Activated naive CD4-positive, alpha-beta T cell treated with anti-CD3 and anti-CD28 coated beads, Interleukin-2, amount 50 U/mL, for 24 hours (primary cell): ENCODE measurements at regions not wholly inside any gene's neighbourhood (a gene's known extent, or its start where the extent isn't known, plus 50 kb on each side); places are given as distances from the start of the nearest gene placed in this dataset.

Source experiments
- H3K27ac Mint-ChIP-seq: one replicate; pipeline ENCODE4 v1.8.0; 2021; ENCODE audit warnings: mild to moderate bottlenecking, mixed read lengths
- H3K27me3 Mint-ChIP-seq: one replicate; pipeline ENCODE4 v1.8.0; 2021; ENCODE audit warnings: mixed read lengths
- H3K36me3 Mint-ChIP-seq: one replicate; pipeline ENCODE4 v1.8.0; 2021; ENCODE audit warnings: mixed read lengths
- H3K4me1 Mint-ChIP-seq: one replicate; pipeline ENCODE4 v1.8.0; 2021; ENCODE audit warnings: mixed read lengths
- H3K4me3 Mint-ChIP-seq: one replicate; pipeline ENCODE4 v1.8.0; 2021; ENCODE audit warnings: mild to moderate bottlenecking, mixed read lengths
- H3K9me3 Mint-ChIP-seq: one replicate; pipeline ENCODE4 v1.8.0; 2021; ENCODE audit warnings: mixed read lengths

GRCh38 chr13:55199134-55199533, 1941.6 kb upstream of the PRR20A start:
- Mint-ChIP-seq H3K36me3 (no peaks in the 10 kb centered on the region), H3K27me3 (no peaks in the 10 kb centered on the region), H3K9me3 (peaks cover 15% of the 10 kb centered on the region), H3K4me1 (no peaks in the 10 kb centered on the region), H3K27ac (no peak overlapping the region), H3K4me3 (no peak overlapping the region)

GRCh38 chr13:55214841-55215345, 1925.8 kb upstream of the PRR20A start:
- H3K4me3 Mint-ChIP-seq: no peak overlapping the region
- no peaks in the 10 kb centered on the region for H3K36me3 Mint-ChIP-seq
- H3K4me1 Mint-ChIP-seq: no peaks in the 10 kb centered on the region
- H3K9me3 Mint-ChIP-seq: peaks cover 6% of the 10 kb centered on the region
- H3K27me3 Mint-ChIP-seq: no peaks in the 10 kb centered on the region
- no peak overlapping the region for H3K27ac Mint-ChIP-seq

- no peak overlapping the region for H3K4me3 Mint-ChIP-seq
- H3K4me1 Mint-ChIP-seq: no peaks in the 10 kb centered on the region
- no peaks in the 10 kb centered on the region for H3K27me3 Mint-ChIP-seq
- H3K27ac Mint-ChIP-seq: no peak overlapping the region
- H3K9me3 Mint-ChIP-seq: no peaks in the 10 kb centered on the region
- H3K36me3 Mint-ChIP-seq: no peaks in the 10 kb centered on the region
Observed at GRCh38 chr13:55219538-55219937, 1921.2 kb upstream of the PRR20A start.

GRCh38 chr13:55229906-55230569, 1910.7 kb upstream of the PRR20A start:
- Mint-ChIP-seq H3K4me1 (no peaks in the 10 kb centered on the region), H3K4me3 (no peak overlapping the region), H3K36me3 (no peaks in the 10 kb centered on the region), H3K27me3 (no peaks in the 10 kb centered on the region), H3K9me3 (peaks cover 11% of the 10 kb centered on the region), H3K27ac (no peak overlapping the region)

GRCh38 chr13:55230570-55230908, 1910.2 kb upstream of the PRR20A start:
- Mint-ChIP-seq H3K27ac (no peak overlapping the region), H3K9me3 (peaks cover 11% of the 10 kb centered on the region), H3K27me3 (no peaks in the 10 kb centered on the region), H3K4me3 (no peak overlapping the region), H3K36me3 (no peaks in the 10 kb centered on the region), H3K4me1 (no peaks in the 10 kb centered on the region)

- Mint-ChIP-seq H3K4me1 (no peaks in the 10 kb centered on the region), H3K4me3 (no peak overlapping the region), H3K27ac (no peak overlapping the region), H3K9me3 (peaks cover 2% of the 10 kb centered on the region), H3K36me3 (no peaks in the 10 kb centered on the region), H3K27me3 (no peaks in the 10 kb centered on the region)
Observed at GRCh38 chr13:55234311-55234710, 1906.4 kb upstream of the PRR20A start.

GRCh38 chr13:55245005-55245644, 1895.6 kb upstream of the PRR20A start:
- Mint-ChIP-seq H3K4me3 (no peak overlapping the region), H3K9me3 (peaks cover 22% of the 10 kb centered on the region), H3K4me1 (no peaks in the 10 kb centered on the region), H3K36me3 (no peaks in the 10 kb centered on the region), H3K27ac (no peak overlapping the region), H3K27me3 (no peaks in the 10 kb centered on the region)

- Mint-ChIP-seq H3K27me3 (no peaks in the 10 kb centered on the region), H3K9me3 (peaks cover 24% of the 10 kb centered on the region), H3K4me3 (no peak overlapping the region), H3K36me3 (no peaks in the 10 kb centered on the region), H3K27ac (no peak overlapping the region), H3K4me1 (no peaks in the 10 kb centered on the region)
Observed at GRCh38 chr13:55255236-55255635, 1885.5 kb upstream of the PRR20A start.

GRCh38 chr13:55263045-55263444, 1877.7 kb upstream of the PRR20A start:
- H3K4me3 Mint-ChIP-seq: no peak overlapping the region
- H3K36me3 Mint-ChIP-seq: no peaks in the 10 kb centered on the region
- H3K27ac Mint-ChIP-seq: no peak overlapping the region
- H3K9me3 Mint-ChIP-seq: peaks cover 12% of the 10 kb centered on the region
- no peaks in the 10 kb centered on the region for H3K27me3 Mint-ChIP-seq
- H3K4me1 Mint-ChIP-seq: no peaks in the 10 kb centered on the region

- Mint-ChIP-seq H3K27me3 (no peaks in the 10 kb centered on the region), H3K4me3 (no peak overlapping the region), H3K27ac (no peak overlapping the region), H3K9me3 (peaks cover 9% of the 10 kb centered on the region), H3K4me1 (no peaks in the 10 kb centered on the region), H3K36me3 (no peaks in the 10 kb centered on the region)
Observed at GRCh38 chr13:55266644-55267043, 1874.1 kb upstream of the PRR20A start.

GRCh38 chr13:55298201-55298600, 1842.5 kb upstream of the PRR20A start:
- Mint-ChIP-seq H3K27ac (no peak overlapping the region), H3K36me3 (no peaks in the 10 kb centered on the region), H3K4me3 (no peak overlapping the region), H3K9me3 (peaks cover 29% of the 10 kb centered on the region), H3K27me3 (no peaks in the 10 kb centered on the region), H3K4me1 (no peaks in the 10 kb centered on the region)

GRCh38 chr13:55302568-55302967, 1838.2 kb upstream of the PRR20A start:
- H3K4me1 Mint-ChIP-seq: no peaks in the 10 kb centered on the region

GRCh38 chr13:55307909-55308308, 1832.8 kb upstream of the PRR20A start:
- Mint-ChIP-seq H3K36me3 (no peaks in the 10 kb centered on the region), H3K9me3 (no peaks in the 10 kb centered on the region), H3K4me1 (no peaks in the 10 kb centered on the region), H3K27ac (no peak overlapping the region), H3K4me3 (no peak overlapping the region), H3K27me3 (no peaks in the 10 kb centered on the region)

More at GRCh38 chr13:55302568-55302967, 1838.2 kb upstream of the PRR20A start:
- Mint-ChIP-seq H3K9me3 (peaks cover 16% of the 10 kb centered on the region), H3K36me3 (no peaks in the 10 kb centered on the region), H3K27ac (no peak overlapping the region), H3K4me3 (no peak overlapping the region), H3K27me3 (no peaks in the 10 kb centered on the region)

GRCh38 chr13:55341891-55342290, 1798.8 kb upstream of the PRR20A start:
- no peaks in the 10 kb centered on the region for H3K4me1 Mint-ChIP-seq
- no peaks in the 10 kb centered on the region for H3K36me3 Mint-ChIP-seq
- no peak overlapping the region for H3K27ac Mint-ChIP-seq
- H3K27me3 Mint-ChIP-seq: no peaks in the 10 kb centered on the region
- H3K9me3 Mint-ChIP-seq: peaks cover 15% of the 10 kb centered on the region
- H3K4me3 Mint-ChIP-seq: no peak overlapping the region

GRCh38 chr13:55345224-55345623, 1795.5 kb upstream of the PRR20A start:
- Mint-ChIP-seq H3K27ac (no peak overlapping the region), H3K4me1 (no peaks in the 10 kb centered on the region), H3K27me3 (no peaks in the 10 kb centered on the region), H3K4me3 (no peak overlapping the region), H3K9me3 (peaks cover 10% of the 10 kb centered on the region), H3K36me3 (no peaks in the 10 kb centered on the region)

GRCh38 chr13:55347528-55347927, 1793.2 kb upstream of the PRR20A start:
- Mint-ChIP-seq H3K27ac (no peak overlapping the region), H3K4me1 (no peaks in the 10 kb centered on the region)

More at GRCh38 chr13:55347528-55347927, 1793.2 kb upstream of the PRR20A start:
- Mint-ChIP-seq H3K9me3 (no peaks in the 10 kb centered on the region), H3K4me3 (no peak overlapping the region), H3K27me3 (no peaks in the 10 kb centered on the region), H3K36me3 (no peaks in the 10 kb centered on the region)
